ENCODE measurements at regions not wholly inside any gene's neighbourhood (a gene's known extent, or its start where the extent isn't known, plus 50 kb on each side); places are given as distances from the start of the nearest gene placed in this dataset.

- H3K9ac ChIP-seq (ENCODE audit: low read length): no peak overlapping the region
- H3F3A ChIP-seq (ENCODE audit: insufficient read depth, low read length, poor library complexity, severe bottlenecking): no peaks in the 10 kb centered on the region
- no peak overlapping the region for H3K4me3 ChIP-seq (ENCODE audit: low read length)
- H3K27ac ChIP-seq (ENCODE audit: low read length): no peak overlapping the region
- H3K27me3 ChIP-seq (ENCODE audit: insufficient read depth, low read depth, low read length): no peaks in the 10 kb centered on the region
- no peaks in the 10 kb centered on the region for H3K36me3 ChIP-seq (ENCODE audit: insufficient read depth, low read length)
- no peak overlapping the region for H3K4me2 ChIP-seq (ENCODE audit: low read length)
- H3K9me3 ChIP-seq (ENCODE audit: low read length): no peaks in the 10 kb centered on the region
- H2AFZ ChIP-seq (ENCODE audit: low read depth, low read length): no peak overlapping the region
- TF ChIP-seq SMC3 (conservative IDR thresholded peaks at IDR 0.05; ENCODE audit: poor library complexity) (no peak), MXI1 (conservative IDR thresholded peaks at IDR 0.05; ENCODE audit: poor library complexity, severe bottlenecking) (no peak), EZH2 (IDR thresholded peaks at IDR 0.05; ENCODE audit: borderline replicate concordance, insufficient read depth, low read length, poor library complexity, severe bottlenecking) (no peak), RAD21 (conservative IDR thresholded peaks at IDR 0.05) (no peak), REST (IDR thresholded peaks at IDR 0.05; ENCODE audit: borderline replicate concordance) (no peak), EP300 (conservative IDR thresholded peaks at IDR 0.05; ENCODE audit: poor library complexity, severe bottlenecking) (no peak), TAF1 (IDR thresholded peaks at IDR 0.05; ENCODE audit: low read depth) (no peak), POLR2AphosphoS5 (IDR thresholded peaks at IDR 0.05) (no peak), CTCF (IDR thresholded peaks at IDR 0.05; ENCODE audit: poor library complexity, severe bottlenecking) (no peak)
- H4K20me1 ChIP-seq (ENCODE audit: insufficient read depth): no peaks in the 10 kb centered on the region
- no peaks in the 10 kb centered on the region for H3K9me2 ChIP-seq (ENCODE audit: insufficient read depth, low read length)
- H3K79me2 ChIP-seq (replicated peaks; ENCODE audit: insufficient read depth, low read length): no peaks in the 10 kb centered on the region
These were observed 261.1 kb upstream of the RFC3 start for GRCh38 chr13:33556828-33557227.

GRCh38 chr13:33560726-33561125 lies 257.2 kb upstream of the RFC3 start:
- Histone ChIP-seq H4K20me1 (ENCODE audit: insufficient read depth) (no peaks in the 10 kb centered on the region), H3K27ac (ENCODE audit: low read length) (no peak overlapping the region), H3K36me3 (ENCODE audit: insufficient read depth, low read length) (no peaks in the 10 kb centered on the region), H3K79me2 (replicated peaks; ENCODE audit: insufficient read depth, low read length) (no peaks in the 10 kb centered on the region), H3K4me3 (ENCODE audit: low read length) (no peak overlapping the region), H3K9ac (ENCODE audit: low read length) (no peak overlapping the region), H3K27me3 (ENCODE audit: insufficient read depth, low read depth, low read length) (no peaks in the 10 kb centered on the region), H3F3A (ENCODE audit: insufficient read depth, low read length, poor library complexity, severe bottlenecking) (no peaks in the 10 kb centered on the region), H3K9me2 (ENCODE audit: insufficient read depth, low read length) (no peaks in the 10 kb centered on the region), H2AFZ (ENCODE audit: low read depth, low read length) (no peak overlapping the region), H3K9me3 (ENCODE audit: low read length) (no peaks in the 10 kb centered on the region), H3K4me2 (ENCODE audit: low read length) (no peak overlapping the region)
- TF ChIP-seq RAD21 (conservative IDR thresholded peaks at IDR 0.05): no peak
- TF ChIP-seq EZH2 (IDR thresholded peaks at IDR 0.05; ENCODE audit: borderline replicate concordance, insufficient read depth, low read length, poor library complexity, severe bottlenecking): no peak
- TF ChIP-seq REST (IDR thresholded peaks at IDR 0.05; ENCODE audit: borderline replicate concordance): no peak
- TF ChIP-seq SMC3 (conservative IDR thresholded peaks at IDR 0.05; ENCODE audit: poor library complexity): no peak
- no peak for TF ChIP-seq MXI1 (conservative IDR thresholded peaks at IDR 0.05; ENCODE audit: poor library complexity, severe bottlenecking)
- TF ChIP-seq TAF1 (IDR thresholded peaks at IDR 0.05; ENCODE audit: low read depth): no peak
- no peak for TF ChIP-seq CTCF (IDR thresholded peaks at IDR 0.05; ENCODE audit: poor library complexity, severe bottlenecking)
- TF ChIP-seq EP300 (conservative IDR thresholded peaks at IDR 0.05; ENCODE audit: poor library complexity, severe bottlenecking): no peak
- TF ChIP-seq POLR2AphosphoS5 (IDR thresholded peaks at IDR 0.05): no peak
